Right cardiac atrium (tissue), 5 donors: ENCODE measurements at regions not wholly inside any gene's neighbourhood (a gene's known extent, or its start where the extent isn't known, plus 50 kb on each side); places are given as distances from the start of the nearest gene placed in this dataset.

ENCODE experiments used
- ATAC-seq, 2 donors: fragments of 200-7000 bp; cut with Tn5 transposase; one replicate each; pipeline versions ENCODE4 v1.8.0 to v1.9.1; 2020; ENCODE audit warnings: moderate library complexity in 2 of 2, mild to moderate bottlenecking in 1 of 2
- DNase-seq, 3 donors: peaks; one replicate each; pipeline ENCODE4 v3.0.0-alpha.2; 2020
- H3K27ac ChIP-seq: one replicate; pipeline ENCODE4 v1.5.1; 2013; ENCODE audit warnings: mild to moderate bottlenecking, low read length, control low read depth, moderate library complexity
- H3K27me3 ChIP-seq: one replicate; pipeline ENCODE4 v1.6.1; 2013; ENCODE audit not compliant: control insufficient read depth, insufficient read depth
- H3K4me1 ChIP-seq: one replicate; pipeline ENCODE4 v1.6.1; 2013; ENCODE audit warnings: low read length; ENCODE audit not compliant: control insufficient read depth, insufficient read depth
- H3K4me3 ChIP-seq: one replicate; pipeline ENCODE4 v1.5.1; 2013; ENCODE audit warnings: low read length, control low read depth
- H3K9me3 ChIP-seq: one replicate; pipeline ENCODE4 v1.6.1; 2013; ENCODE audit warnings: low read length; ENCODE audit not compliant: control insufficient read depth
- WGBS: extraction: QIAGEN DNeasy Blood & Tissue Kit; methylation state at CpG from one replicate; pipeline ENCODE4 v1.1.7; 2013; 5-methylcytosine and 5-hydroxymethylcytosine counted together
- intact Hi-C, 4 donors: fragments of 100-400 bp; cut with DNase I; formaldehyde crosslinking; loops; one replicate each; pipeline versions ENCODE4 v1.11.0 to v1.14.0; 2022 to 2023
- donor health status: healthy with polysubstance abuse.
- donor health status: DM: no; HTN: yes; CAD: no.
- donor health status: DM: no; HTN: no; CAD: no.
- donor health status: DM: no; HTN: yes; CAD: no; lungs with severe emphysema.
- donor health status: DM: yes; HTN: yes; CAD: no.

DNA sequence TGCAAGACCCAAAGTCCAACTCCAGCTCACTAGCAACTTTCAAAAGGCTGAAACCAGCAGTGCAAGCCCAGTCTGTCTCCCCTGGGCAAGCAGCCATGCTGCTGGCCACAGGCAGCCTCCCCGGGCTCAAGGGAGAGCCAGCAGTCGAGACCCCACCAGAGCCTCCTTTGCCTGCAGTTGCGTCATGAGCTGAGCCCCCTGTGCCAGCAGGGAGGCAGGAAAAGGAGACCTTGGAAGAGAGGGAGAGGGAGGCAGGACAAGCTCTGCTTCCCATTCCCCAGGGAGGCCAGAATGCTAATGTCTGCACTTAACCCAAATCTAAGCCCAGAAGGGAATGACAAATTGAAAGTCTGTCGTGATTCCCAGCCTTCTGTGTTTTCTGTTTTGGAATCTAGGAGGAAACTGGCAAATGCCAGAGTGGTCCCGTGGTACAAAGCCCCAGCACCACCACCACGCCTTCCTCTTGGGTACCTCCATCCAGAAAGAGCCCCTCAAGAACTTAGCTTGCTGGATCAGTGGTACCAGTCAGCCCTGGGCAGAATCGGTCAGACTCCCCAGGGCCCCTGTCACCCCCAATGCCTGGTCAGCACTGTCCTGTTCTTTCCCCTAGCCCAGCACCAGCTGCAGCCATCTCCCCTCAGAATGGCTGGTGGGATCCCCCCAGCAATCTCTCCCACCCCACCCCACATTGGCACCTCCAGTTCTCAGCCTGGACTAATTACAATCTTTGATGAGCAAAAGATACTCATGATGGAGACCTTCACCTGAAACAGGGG, 99.3 kb upstream of the TNRC6C start:
- DNase-seq, result peak; percentile 76 to 89 (median 88)
- 55% methylated on average over 7 of the region's 7 CpGs for WGBS

DNA sequence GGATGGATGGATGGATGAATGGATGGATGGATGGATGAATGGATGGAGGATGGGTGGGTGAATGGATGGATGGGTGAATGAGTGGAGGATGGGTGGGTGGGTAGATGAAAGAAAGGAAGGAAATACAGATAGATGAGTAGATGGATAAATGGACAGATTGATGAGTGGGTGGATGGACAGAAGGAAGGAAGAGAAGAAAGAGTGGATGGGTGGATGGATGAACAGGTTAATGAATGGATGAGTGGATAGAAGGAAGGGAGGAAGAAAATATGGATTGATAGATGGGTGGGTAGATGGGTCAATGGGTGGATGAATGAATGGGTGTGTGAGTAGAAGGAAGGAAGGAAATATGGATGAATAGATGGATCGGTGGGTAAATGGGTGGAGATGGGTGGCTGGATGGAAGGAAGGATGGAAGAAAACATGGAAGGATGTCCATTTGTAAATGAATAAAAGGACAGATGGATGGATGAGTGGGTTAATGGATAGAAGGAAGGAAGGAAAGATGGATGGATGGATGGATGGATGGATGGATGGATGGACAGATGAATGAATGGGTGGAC, 97.3 kb upstream of the TNRC6C start:
- intact Hi-C loops, result no loop called here
- WGBS, result 88% methylated on average over 1 of the region's 1 CpG
- no peak overlapping the region for H3K27ac ChIP-seq
- no peaks in the 10 kb centered on the region for H3K4me1 ChIP-seq
- ATAC-seq (no peak), DNase-seq (no peak)
- no peaks in the 10 kb centered on the region for H3K27me3 ChIP-seq
- no peak overlapping the region for H3K4me3 ChIP-seq
- H3K9me3 ChIP-seq, result no peaks in the 10 kb centered on the region

More for the DNA sequence above, 99.3 kb upstream of the TNRC6C start:
- Histone ChIP-seq H3K9me3 (no peaks in the 10 kb centered on the region), H3K27ac (no peak overlapping the region), H3K27me3 (no peaks in the 10 kb centered on the region), H3K4me3 (no peak overlapping the region), H3K4me1 (no peaks in the 10 kb centered on the region)
- intact Hi-C loops, result no loop called here
- peak; percentile 40 to 71 for ATAC-seq

DNA sequence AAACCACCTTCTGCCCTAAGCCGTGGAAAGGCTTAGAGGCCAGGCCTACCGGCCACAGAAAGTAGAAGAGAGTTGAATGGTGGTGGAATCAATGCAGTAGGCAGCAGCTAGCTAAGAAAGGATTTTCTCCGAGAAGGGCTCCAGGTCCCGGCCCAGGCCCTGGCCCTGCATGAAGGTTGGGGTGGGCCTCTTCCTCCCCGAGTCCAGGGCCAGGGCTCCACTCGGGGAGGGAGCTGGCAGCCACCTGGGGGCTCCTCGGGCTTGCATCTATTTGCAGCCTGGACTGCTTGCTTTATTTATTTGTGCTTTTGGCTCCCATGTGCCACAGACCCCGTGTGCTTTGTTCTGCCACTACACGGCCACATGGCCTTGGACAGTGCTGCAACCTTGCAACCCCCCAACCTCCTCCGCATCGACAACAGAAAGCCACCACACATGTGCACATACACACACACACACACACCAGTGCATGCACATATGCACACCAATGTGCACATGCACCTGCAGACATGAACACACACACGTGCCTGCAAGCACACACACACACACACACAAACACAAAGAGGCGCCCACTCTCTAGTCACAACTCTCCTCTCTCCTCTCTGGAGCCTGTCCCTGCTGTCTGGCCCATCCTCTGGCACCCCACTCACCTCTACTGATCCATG, 96.4 kb upstream of the TNRC6C start:
- no peak for ATAC-seq

DNA sequence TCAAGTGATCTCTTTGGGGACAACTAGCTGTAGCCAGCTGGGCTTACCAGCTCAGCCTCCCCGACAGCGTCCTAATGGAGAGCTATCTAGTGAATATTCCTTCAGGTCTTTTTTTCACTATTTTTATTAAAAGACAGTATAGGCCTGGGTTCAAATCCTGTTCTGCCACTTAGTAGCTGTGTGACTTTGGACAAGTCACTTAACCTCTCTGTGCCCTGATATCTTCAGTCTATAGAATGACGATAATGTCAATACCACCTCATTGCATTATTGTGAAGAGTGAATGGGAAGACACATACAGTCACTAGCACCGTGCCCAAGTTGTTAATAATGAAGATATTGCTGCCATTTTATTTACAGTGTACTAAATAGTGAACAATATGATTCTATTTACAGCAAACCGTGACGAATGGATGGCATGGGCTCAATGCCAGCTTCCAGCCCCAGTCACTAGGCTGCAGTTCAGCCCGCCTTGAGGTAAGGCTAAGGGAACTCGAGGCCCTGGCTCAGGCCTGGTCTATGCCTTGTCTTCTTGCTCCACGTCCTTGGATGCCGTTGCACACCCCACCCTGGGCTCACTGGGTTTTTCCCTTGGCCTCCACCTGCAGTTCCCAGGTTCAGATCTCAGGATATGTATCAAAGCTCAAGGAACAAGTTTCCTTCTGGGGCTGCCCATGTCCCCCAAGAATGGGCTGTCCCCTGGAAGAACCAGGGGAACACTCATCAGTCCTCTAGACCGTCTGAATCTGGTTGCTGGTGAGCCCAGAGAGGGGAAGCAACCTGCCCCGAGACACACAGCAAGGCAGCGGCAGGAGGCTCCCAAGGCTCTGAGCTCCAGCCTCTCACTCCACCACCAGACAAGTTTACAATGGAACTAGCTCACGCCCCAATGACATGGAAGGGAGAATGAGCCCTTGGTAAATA, 95.4 kb upstream of the TNRC6C start:
- no peaks in the 10 kb centered on the region for H3K27me3 ChIP-seq
- H3K4me3 ChIP-seq, result no peak overlapping the region
- intact Hi-C loops, result no loop called here
- 78% methylated on average over 14 of the region's 14 CpGs for WGBS
- ATAC-seq, result no peak
- H3K9me3 ChIP-seq, result no peaks in the 10 kb centered on the region
- H3K4me1 ChIP-seq, result no peaks in the 10 kb centered on the region
- H3K27ac ChIP-seq, result peak overlapping the region; percentile 24
- peak in 1 of 3 donors; percentile 52 for DNase-seq

More for the DNA sequence above, 96.4 kb upstream of the TNRC6C start:
- Histone ChIP-seq H3K4me3 (no peak overlapping the region), H3K4me1 (no peaks in the 10 kb centered on the region), H3K9me3 (no peaks in the 10 kb centered on the region), H3K27ac (no peak overlapping the region), H3K27me3 (no peaks in the 10 kb centered on the region)
- intact Hi-C loops, result no loop called here
- DNase-seq, result peak in 1 of 3 donors; percentile 42
- WGBS, result 90% methylated on average over 13 of the region's 13 CpGs

DNA sequence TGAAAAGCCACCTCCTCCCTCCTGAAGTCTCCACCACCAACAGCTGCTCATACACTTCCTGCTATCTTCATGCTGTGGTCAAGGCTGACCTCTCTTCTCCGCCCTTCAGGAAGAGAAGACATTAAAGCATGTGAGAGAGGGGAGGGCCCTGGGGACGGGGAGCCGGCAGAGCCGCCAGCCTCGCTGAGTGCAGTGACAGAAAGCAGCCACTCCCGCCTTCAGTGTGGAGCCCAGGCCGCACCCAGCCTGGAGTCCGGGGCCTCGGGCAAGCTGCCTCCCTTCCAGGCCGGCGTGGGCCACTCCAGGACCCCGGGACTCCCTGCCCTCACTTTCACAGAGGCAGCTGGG, 94.7 kb upstream of the TNRC6C start:
- H3K27me3 ChIP-seq, result no peaks in the 10 kb centered on the region
- WGBS, result 26% methylated on average over 12 of the region's 12 CpGs
- no peaks in the 10 kb centered on the region for H3K9me3 ChIP-seq
- peak overlapping the region; percentile 24 for H3K27ac ChIP-seq
- peak; percentile 75 to 89 (median 87) for DNase-seq
- ATAC-seq, result peak; percentile 78 to 82
- H3K4me3 ChIP-seq, result no peak overlapping the region
- intact Hi-C loops, result no loop called here
- H3K4me1 ChIP-seq, result no peaks in the 10 kb centered on the region

DNA sequence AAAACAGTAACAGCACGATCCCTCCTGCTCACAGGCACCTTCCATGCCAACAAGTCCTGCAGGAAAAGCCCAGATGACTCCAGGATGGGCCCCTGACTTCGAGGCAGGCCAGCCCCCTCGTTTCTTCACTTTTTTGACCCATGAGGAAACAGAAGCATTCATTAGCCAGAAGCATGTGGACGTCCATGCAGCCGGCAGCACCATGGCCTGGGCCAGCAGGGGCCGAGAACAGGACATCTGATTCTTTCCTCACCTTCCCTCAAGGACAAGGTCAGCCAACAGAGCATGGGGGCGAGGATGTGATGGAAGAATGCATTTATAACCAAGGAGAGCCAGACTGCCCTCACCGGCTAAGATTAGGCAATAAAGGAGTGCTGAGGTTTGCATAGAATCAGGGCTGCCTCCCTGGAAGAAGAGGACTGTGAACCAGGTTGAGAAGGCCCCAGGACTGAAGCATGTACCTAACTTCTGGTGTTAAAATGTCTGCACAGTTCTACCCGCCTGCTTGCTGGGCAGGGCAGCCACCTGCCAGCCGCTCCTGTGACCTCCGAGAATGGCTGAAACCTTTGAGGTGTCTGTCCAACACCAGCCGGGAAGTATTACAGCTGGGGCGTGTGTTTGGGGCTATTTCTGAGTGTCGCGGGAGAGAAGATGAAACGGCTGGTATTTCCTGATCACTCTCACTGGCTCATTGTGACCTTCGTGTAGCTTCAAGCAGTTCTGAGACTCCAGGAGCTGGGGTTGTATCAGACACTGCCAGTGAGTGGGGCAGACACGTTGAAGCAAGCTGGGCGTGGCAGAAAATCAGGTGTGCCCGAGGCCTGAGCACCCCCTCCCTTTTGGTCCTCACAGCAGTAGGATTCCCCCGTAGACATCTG, 94.0 kb upstream of the TNRC6C start:
- Histone ChIP-seq H3K27ac (peak overlapping the region; percentile 19), H3K4me1 (no peaks in the 10 kb centered on the region), H3K27me3 (no peaks in the 10 kb centered on the region), H3K9me3 (no peaks in the 10 kb centered on the region), H3K4me3 (no peak overlapping the region)
- intact Hi-C loops, result no loop called here
- WGBS, result 57% methylated on average over 21 of the region's 21 CpGs
- DNase-seq (peak in 2 of 3 donors; percentile 66), ATAC-seq (peak; percentile 4 to 6)

DNA sequence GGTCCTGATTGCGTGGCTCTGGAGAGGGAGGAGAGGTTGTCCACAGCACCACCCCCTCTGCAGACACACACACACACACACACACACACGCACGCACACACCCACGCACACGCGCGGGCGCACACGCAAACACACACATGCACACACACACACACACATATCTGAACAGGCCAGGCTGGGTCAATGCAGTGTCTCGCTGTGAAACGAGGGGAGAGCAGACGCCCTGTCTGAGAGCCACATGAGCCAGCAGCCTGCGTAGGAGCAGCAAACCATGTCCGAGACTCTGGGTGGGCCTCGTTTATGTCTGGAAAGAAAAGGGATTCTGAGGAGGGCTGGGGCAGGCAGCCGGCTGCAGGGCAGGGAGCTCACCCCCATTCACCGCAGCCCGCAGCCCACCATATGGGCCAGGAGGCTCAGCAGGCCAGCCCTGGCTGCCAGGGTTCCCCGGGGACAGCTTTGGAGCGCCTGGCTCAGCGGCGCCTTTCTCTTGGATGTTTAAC, 93.3 kb upstream of the TNRC6C start:
- Histone ChIP-seq H3K27ac (no peak overlapping the region), H3K4me3 (no peak overlapping the region), H3K9me3 (no peaks in the 10 kb centered on the region), H3K27me3 (no peaks in the 10 kb centered on the region), H3K4me1 (no peaks in the 10 kb centered on the region)
- DNase-seq (peak; percentile 65 to 87 (median 83)), ATAC-seq (peak; percentile 61 to 65)
- 70% methylated on average over 22 of the region's 22 CpGs for WGBS
- intact Hi-C loops, result no loop called here

DNA sequence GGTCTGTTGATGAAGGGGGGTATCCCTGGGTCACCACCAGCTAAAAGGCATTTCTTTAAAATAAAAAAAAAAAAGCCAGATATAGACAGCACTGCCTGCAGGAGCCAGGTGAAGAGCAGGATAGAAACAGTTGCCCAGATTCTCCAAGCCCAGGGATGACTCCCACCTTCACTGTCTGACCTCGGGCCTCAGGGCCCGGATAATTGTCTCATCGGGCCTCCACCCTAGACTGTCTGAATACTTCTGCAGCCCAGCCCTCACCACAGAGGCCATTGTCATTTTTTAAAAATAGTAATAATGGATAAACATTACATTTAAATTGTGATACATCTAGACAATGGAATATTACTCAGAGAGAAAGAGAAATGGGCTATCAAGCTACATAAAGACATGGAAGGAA, 92.8 kb upstream of the TNRC6C start:
- no peaks in the 10 kb centered on the region for H3K27me3 ChIP-seq
- H3K27ac ChIP-seq, result no peak overlapping the region
- DNase-seq (no peak), ATAC-seq (no peak)
- WGBS, result 60% methylated on average over 3 of the region's 3 CpGs
- H3K9me3 ChIP-seq, result no peaks in the 10 kb centered on the region
- intact Hi-C loops, result no loop called here
- no peaks in the 10 kb centered on the region for H3K4me1 ChIP-seq
- no peak overlapping the region for H3K4me3 ChIP-seq

DNA sequence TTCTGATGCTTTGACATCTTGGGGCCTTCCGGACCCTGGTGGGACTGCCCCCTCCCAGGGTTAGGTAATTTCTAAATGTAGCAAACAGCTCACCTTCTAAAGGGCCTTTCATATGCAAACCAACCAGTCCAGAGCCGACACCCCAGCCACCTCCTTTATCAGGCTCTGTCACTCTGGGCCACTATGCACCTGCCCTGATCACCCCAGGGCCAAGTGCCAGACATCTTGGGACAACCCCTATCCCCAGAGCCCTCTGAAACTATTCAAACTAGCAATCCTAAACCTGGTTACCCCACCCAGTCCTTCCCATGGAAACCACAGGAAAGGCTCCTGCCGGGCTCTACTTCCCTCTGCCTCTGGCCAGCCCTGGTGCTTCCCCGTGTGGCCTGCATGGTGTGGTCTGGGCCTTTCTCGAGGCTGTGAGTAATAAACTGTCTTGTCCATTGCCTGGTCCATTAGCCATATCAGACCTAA, 91.2 kb upstream of the TNRC6C start:
- Histone ChIP-seq H3K9me3 (no peaks in the 10 kb centered on the region), H3K27me3 (no peaks in the 10 kb centered on the region), H3K27ac (no peak overlapping the region), H3K4me1 (no peaks in the 10 kb centered on the region), H3K4me3 (no peak overlapping the region)
- WGBS, result 71% methylated on average over 5 of the region's 5 CpGs
- intact Hi-C loops, result no loop called here
- ATAC-seq, result no peak
- peak in 1 of 3 donors; percentile 34 for DNase-seq
